Tibial nerve (tissue), 3 donors: ENCODE measurements at regions not wholly inside any gene's neighbourhood (a gene's known extent, or its start where the extent isn't known, plus 50 kb on each side); places are given as distances from the start of the nearest gene placed in this dataset.

Experiments
- CTCF ChIP-seq, 5 experiments: fragments of 200-600 bp in 3 of 5; fragments of 450-650 bp in 2 of 5; sonication (generic) in 3 of 5; IDR thresholded peaks; one replicate each; pipeline ENCODE4 v1.5.1; 2016 to 2019; ENCODE audit warnings: antibody characterized with exemption in 5 of 5, mild to moderate bottlenecking in 3 of 5, moderate library complexity in 2 of 5
- POLR2A ChIP-seq, 2 donors: fragments of 450-650 bp; IDR thresholded peaks; one replicate each; pipeline ENCODE4 v1.6.1; 2017; ENCODE audit warnings: antibody characterized with exemption in 2 of 2, mild to moderate bottlenecking in 2 of 2, moderate library complexity in 2 of 2

- TF ChIP-seq CTCF (IDR thresholded peaks at IDR 0.05) (no peak), POLR2A (IDR thresholded peaks at IDR 0.05) (no peak)
These were observed 1603.8 kb upstream of the ACVR2A start for GRCh38 chr2:146241023-146241422.
